ENCODE measurements at regions not wholly inside any gene's neighbourhood (a gene's known extent, or its start where the extent isn't known, plus 50 kb on each side); places are given as distances from the start of the nearest gene placed in this dataset.

GRCh38 chr10:69731698-69732097, 70.0 kb upstream of the COL13A1 start:
- Histone ChIP-seq H3K4me1 (ENCODE audit: insufficient read depth, low read length) (peaks cover 8% of the 10 kb centered on the region), H3K4me3 (replicated peaks in 1 of 3; ENCODE audit: insufficient read depth in 1 of 3, low read depth in 2 of 3, low read length in 3 of 3) (no peak overlapping the region), H3K4me2 (ENCODE audit: low read depth, low read length) (no peak overlapping the region), H3K79me2 (ENCODE audit: insufficient read depth, low read length) (no peaks in the 10 kb centered on the region), H3K27me3 (ENCODE audit: control insufficient read depth in 1 of 2, insufficient read depth in 2 of 2, low read length in 2 of 2) (no peaks in the 10 kb centered on the region; a peak in 3 of 5 replicates), H2AFZ (ENCODE audit: low read length) (no peak overlapping the region), H3K27ac (ENCODE audit: extremely low read length, insufficient read depth, low read length) (no peak overlapping the region), H3K9ac (ENCODE audit: insufficient read depth, low read depth, low read length) (no peak overlapping the region), H3K36me3 (replicated peaks in 1 of 2; ENCODE audit: control insufficient read depth in 1 of 2, insufficient read depth in 2 of 2, low read length in 2 of 2) (no peaks in the 10 kb centered on the region), H4K20me1 (ENCODE audit: insufficient read depth, low read length) (no peaks in the 10 kb centered on the region), H3K9me3 (ENCODE audit: low read length) (no peaks in the 10 kb centered on the region)
- in situ Hi-C loops (cut with HindIII; ENCODE audit: extremely low pct_ligation_motif_present, low pct_unique_long_range_greater_than_20kb) (no loop called here), intact Hi-C loops (cut with micrococcal nuclease; ENCODE audit: unreplicated experiment) (no loop called here)
- no TSS peak for BruUV-seq (replicated peaks)
- ChIA-PET POLR2A (no interaction called here), CTCF (ENCODE audit: low intra/inter-chr PET ratio, low total read pairs) (no interaction called here)
- DNase-seq (ENCODE audit: low spot score) (no peak), FAIRE-seq (no peak), ATAC-seq (no peak)
- WGBS (ENCODE audit: low lambda C conversion rate): 39% methylated on average over 8 of the region's 8 CpGs
- TF ChIP-seq ZNF800 (CRISPR knock-in tag; IDR thresholded peaks at IDR 0.05) (no peak), RCOR2 (CRISPR knock-in tag; IDR thresholded peaks at IDR 0.05) (no peak), CBX1 (IDR thresholded peaks at IDR 0.05; ENCODE audit: low read depth) (no peak), RFX5 (IDR thresholded peaks at IDR 0.05; ENCODE audit: low read depth, low read length) (no peak), ESRRA (CRISPR knock-in tag; IDR thresholded peaks at IDR 0.05; ENCODE audit: low read depth) (no peak), ZFP36L1 (CRISPR knock-in tag; IDR thresholded peaks at IDR 0.05) (no peak), RARG (CRISPR knock-in tag; IDR thresholded peaks at IDR 0.05; ENCODE audit: low read depth) (no peak), CREB1 (IDR thresholded peaks at IDR 0.05) (no peak), CREB1 (CRISPR knock-in tag; IDR thresholded peaks at IDR 0.05) (no peak), KLF15 (CRISPR knock-in tag; IDR thresholded peaks at IDR 0.05; ENCODE audit: borderline replicate concordance) (no peak), ZNF121 (CRISPR knock-in tag; IDR thresholded peaks at IDR 0.05) (no peak), SCMH1 (CRISPR knock-in tag; IDR thresholded peaks at IDR 0.05; ENCODE audit: borderline replicate concordance) (no peak), HOXD1 (CRISPR knock-in tag; IDR thresholded peaks at IDR 0.05) (no peak), ZBTB21 (CRISPR knock-in tag; IDR thresholded peaks at IDR 0.05) (no peak), ZNF768 (CRISPR knock-in tag; IDR thresholded peaks at IDR 0.05) (no peak), ATF1 (CRISPR knock-in tag; IDR thresholded peaks at IDR 0.05) (no peak), JARID2 (CRISPR knock-in tag; IDR thresholded peaks at IDR 0.05; ENCODE audit: insufficient replicate concordance) (no peak)
- TF ChIP-seq, protein P1, sequence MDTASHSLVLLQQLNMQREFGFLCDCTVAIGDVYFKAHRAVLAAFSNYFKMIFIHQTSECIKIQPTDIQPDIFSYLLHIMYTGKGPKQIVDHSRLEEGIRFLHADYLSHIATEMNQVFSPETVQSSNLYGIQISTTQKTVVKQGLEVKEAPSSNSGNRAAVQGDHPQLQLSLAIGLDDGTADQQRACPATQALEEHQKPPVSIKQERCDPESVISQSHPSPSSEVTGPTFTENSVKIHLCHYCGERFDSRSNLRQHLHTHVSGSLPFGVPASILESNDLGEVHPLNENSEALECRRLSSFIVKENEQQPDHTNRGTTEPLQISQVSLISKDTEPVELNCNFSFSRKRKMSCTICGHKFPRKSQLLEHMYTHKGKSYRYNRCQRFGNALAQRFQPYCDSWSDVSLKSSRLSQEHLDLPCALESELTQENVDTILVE (CRISPR knock-in tag; IDR thresholded peaks at IDR 0.05): no peak
- TF ChIP-seq, protein P2, sequence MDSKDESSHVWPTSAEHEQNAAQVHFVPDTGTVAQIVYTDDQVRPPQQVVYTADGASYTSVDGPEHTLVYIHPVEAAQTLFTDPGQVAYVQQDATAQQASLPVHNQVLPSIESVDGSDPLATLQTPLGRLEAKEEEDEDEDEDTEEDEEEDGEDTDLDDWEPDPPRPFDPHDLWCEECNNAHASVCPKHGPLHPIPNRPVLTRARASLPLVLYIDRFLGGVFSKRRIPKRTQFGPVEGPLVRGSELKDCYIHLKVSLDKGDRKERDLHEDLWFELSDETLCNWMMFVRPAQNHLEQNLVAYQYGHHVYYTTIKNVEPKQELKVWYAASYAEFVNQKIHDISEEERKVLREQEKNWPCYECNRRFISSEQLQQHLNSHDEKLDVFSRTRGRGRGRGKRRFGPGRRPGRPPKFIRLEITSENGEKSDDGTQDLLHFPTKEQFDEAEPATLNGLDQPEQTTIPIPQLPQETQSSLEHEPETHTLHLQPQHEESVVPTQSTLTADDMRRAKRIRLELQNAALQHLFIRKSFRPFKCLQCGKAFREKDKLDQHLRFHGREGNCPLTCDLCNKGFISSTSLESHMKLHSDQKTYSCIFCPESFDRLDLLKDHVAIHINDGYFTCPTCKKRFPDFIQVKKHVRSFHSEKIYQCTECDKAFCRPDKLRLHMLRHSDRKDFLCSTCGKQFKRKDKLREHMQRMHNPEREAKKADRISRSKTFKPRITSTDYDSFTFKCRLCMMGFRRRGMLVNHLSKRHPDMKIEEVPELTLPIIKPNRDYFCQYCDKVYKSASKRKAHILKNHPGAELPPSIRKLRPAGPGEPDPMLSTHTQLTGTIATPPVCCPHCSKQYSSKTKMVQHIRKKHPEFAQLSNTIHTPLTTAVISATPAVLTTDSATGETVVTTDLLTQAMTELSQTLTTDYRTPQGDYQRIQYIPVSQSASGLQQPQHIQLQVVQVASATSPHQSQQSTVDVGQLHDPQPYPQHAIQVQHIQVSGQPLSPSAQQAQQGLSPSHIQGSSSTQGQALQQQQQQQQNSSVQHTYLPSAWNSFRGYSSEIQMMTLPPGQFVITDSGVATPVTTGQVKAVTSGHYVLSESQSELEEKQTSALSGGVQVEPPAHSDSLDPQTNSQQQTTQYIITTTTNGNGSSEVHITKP (CRISPR knock-in tag; IDR thresholded peaks at IDR 0.05; ENCODE audit: low read depth): no peak
